Caco-2 (cell line): ENCODE measurements at regions not wholly inside any gene's neighbourhood (a gene's known extent, or its start where the extent isn't known, plus 50 kb on each side); places are given as distances from the start of the nearest gene placed in this dataset.
"Not testable (repeated sequence)": the region's sequence is repeated elsewhere in the genome, so short reads cannot be mapped to it uniquely, and the experiment has no call there.

Source experiments
- BruUV-seq: library from RNA; stranded (reverse); fragments of 400-500 nt; replicated peaks from 2 replicates; lab custom pipeline; 2021; lab: Mats Ljungman, UMichigan
- CTCF ChIA-PET: fragments of 300-600 bp; sonication (Branson Sonifier 250); formaldehyde crosslinking; loops from one replicate; lab custom pipeline; 2022; ENCODE audit warnings: antibody characterized with exemption; lab: Charles Lee
- POLR2A ChIA-PET: fragments of 300-600 bp; sonication (Branson Sonifier 250); formaldehyde crosslinking; loops from one replicate; lab custom pipeline; 2022; ENCODE audit warnings: antibody characterized with exemption; lab: Charles Lee
- DNase-seq, 2 experiments: peaks; one replicate each; pipeline versions ENCODE4 v3.0.0 to v3.0.0-alpha.2; 2020 to 2022
- H3K27me3 ChIP-seq: replicated peaks from 2 replicates; pipeline ENCODE4 v1.6.0; 2011; ENCODE audit warnings: low read length; ENCODE audit not compliant: control insufficient read depth, insufficient read depth
- H3K36me3 ChIP-seq: 2 replicates; pipeline ENCODE4 v1.5.1; 2011; ENCODE audit warnings: low read length; ENCODE audit not compliant: control insufficient read depth, insufficient read depth
- H3K4me1 ChIP-seq: fragments of 250-450 bp; sonication (Bioruptor Pico); 2 replicates; pipeline ENCODE4 v1.5.1; 2020; ENCODE audit warnings: mild to moderate bottlenecking
- H3K4me3 ChIP-seq: 2 replicates; pipeline ENCODE4 v1.5.1; 2011; ENCODE audit warnings: low read depth, mild to moderate bottlenecking, control low read depth, low read length
- H3K9me3 ChIP-seq: fragments of 250-450 bp; sonication (Bioruptor Pico); 2 replicates; pipeline ENCODE4 v1.5.1; 2020; ENCODE audit warnings: mild to moderate bottlenecking, moderate library complexity
- H3K27ac Mint-ChIP-seq: one replicate; pipeline ENCODE4 v1.8.0; 2022; ENCODE audit warnings: mixed read lengths; ENCODE audit not compliant: unreplicated experiment
- H3K27me3 Mint-ChIP-seq: one replicate; pipeline ENCODE4 v1.8.0; 2022; ENCODE audit warnings: mixed read lengths; ENCODE audit not compliant: insufficient read depth, unreplicated experiment
- H3K36me3 Mint-ChIP-seq: one replicate; pipeline ENCODE4 v1.8.0; 2022; ENCODE audit warnings: mild to moderate bottlenecking, mixed read lengths; ENCODE audit not compliant: insufficient read depth, unreplicated experiment
- H3K4me1 Mint-ChIP-seq: one replicate; pipeline ENCODE4 v1.8.0; 2022; ENCODE audit warnings: low read depth, mixed read lengths; ENCODE audit not compliant: unreplicated experiment
- H3K4me3 Mint-ChIP-seq: one replicate; pipeline ENCODE4 v1.8.0; 2022; ENCODE audit warnings: mild to moderate bottlenecking, moderate library complexity, mixed read lengths; ENCODE audit not compliant: unreplicated experiment
- H3K9me3 Mint-ChIP-seq: one replicate; pipeline ENCODE4 v1.8.0; 2022; ENCODE audit warnings: mixed read lengths; ENCODE audit not compliant: unreplicated experiment
- CTCF ChIP-seq, 2 experiments: fragments of 200-600 bp in 1 of 2; IDR thresholded peaks; 1 replicate in 1 of 2; 2 replicates in 1 of 2; pipeline versions ENCODE4 v1.5.1 to v1.8.0; 2011 to 2022; ENCODE audit warnings: antibody characterized with exemption in 1 of 2, control low read depth in 1 of 2, inconsistent platforms in 1 of 2, low read depth in 1 of 2, low read length in 1 of 2, mild to moderate bottlenecking in 1 of 2, moderate library complexity in 1 of 2; ENCODE audit not compliant: insufficient read depth in 1 of 2, severe bottlenecking in 1 of 2, unreplicated experiment in 1 of 2
- intact Hi-C: fragments of 100-400 bp; cut with micrococcal nuclease; formaldehyde crosslinking; loops from one replicate; pipeline ENCODE4 v1.10.0; 2022; ENCODE audit not compliant: unreplicated experiment

- H3K27me3 Mint-ChIP-seq, result no peaks in the 10 kb centered on the region
- POLR2A ChIA-PET, result no interaction called here
- no TSS peak for BruUV-seq
These were observed 882.3 kb downstream of the DIAPH3 start for GRCh38 chr13:59281453-59281852.

GRCh38 chr13:59292240-59292639 lies 871.5 kb downstream of the DIAPH3 start:
- CTCF ChIA-PET, H3K27ac Mint-ChIP-seq, H3K36me3 ChIP-seq, H3K9me3 ChIP-seq, H3K36me3 Mint-ChIP-seq, H3K4me1 ChIP-seq, H3K27me3 ChIP-seq, H3K27me3 Mint-ChIP-seq, BruUV-seq, H3K4me1 Mint-ChIP-seq, H3K9me3 Mint-ChIP-seq, POLR2A ChIA-PET, H3K4me3 Mint-ChIP-seq, H3K4me3 ChIP-seq, DNase-seq, intact Hi-C loops: not testable (repeated sequence)

More at GRCh38 chr13:59281453-59281852, 882.3 kb downstream of the DIAPH3 start:
- CTCF ChIA-PET, result interaction anchor here (0.7 kb wide), 1 partner anchor 1318 kb away, joined by 5 read pairs; no protein-coding TSS in a partner anchor
- intact Hi-C loops, result no loop called here
- DNase-seq, result no peak
- Histone ChIP-seq H3K9me3 (no peaks in the 10 kb centered on the region), H3K27me3 (no peaks in the 10 kb centered on the region), H3K4me1 (no peaks in the 10 kb centered on the region), H3K36me3 (no peaks in the 10 kb centered on the region), H3K4me3 (no peak overlapping the region)
- Mint-ChIP-seq H3K36me3 (no peaks in the 10 kb centered on the region), H3K4me1 (no peaks in the 10 kb centered on the region), H3K4me3 (no peak overlapping the region), H3K27ac (no peak overlapping the region), H3K9me3 (no peaks in the 10 kb centered on the region)
- TF ChIP-seq CTCF (IDR thresholded peaks at IDR 0.05; ENCODE audit: insufficient read depth in 1 of 2, low read depth in 1 of 2, low read length in 1 of 2, severe bottlenecking in 1 of 2, unreplicated experiment in 1 of 2), result no peak

- intact Hi-C loops, result no loop called here
- Mint-ChIP-seq H3K9me3 (no peaks in the 10 kb centered on the region), H3K27me3 (no peaks in the 10 kb centered on the region), H3K27ac (no peak overlapping the region), H3K4me3 (no peak overlapping the region), H3K4me1 (no peaks in the 10 kb centered on the region), H3K36me3 (no peaks in the 10 kb centered on the region)
- no TSS peak for BruUV-seq
- no peak for DNase-seq
- Histone ChIP-seq H3K9me3 (no peaks in the 10 kb centered on the region), H3K4me3 (no peak overlapping the region), H3K27me3 (no peaks in the 10 kb centered on the region), H3K4me1 (no peaks in the 10 kb centered on the region), H3K36me3 (no peaks in the 10 kb centered on the region)
- CTCF ChIA-PET, result no interaction called here
- TF ChIP-seq CTCF (IDR thresholded peaks at IDR 0.05; ENCODE audit: insufficient read depth in 1 of 2, low read depth in 1 of 2, low read length in 1 of 2, severe bottlenecking in 1 of 2, unreplicated experiment in 1 of 2), result no peak
- POLR2A ChIA-PET, result no interaction called here
These were observed 864.1 kb downstream of the DIAPH3 start for GRCh38 chr13:59299584-59299983.
